MCF 10A (cell line): ENCODE measurements at regions not wholly inside any gene's neighbourhood (a gene's known extent, or its start where the extent isn't known, plus 50 kb on each side); places are given as distances from the start of the nearest gene placed in this dataset.

ENCODE experiments used
- BruUV-seq: library from RNA; stranded (reverse); fragments of 400-500 nt; replicated peaks from 2 replicates; lab custom pipeline; 2021; lab: Mats Ljungman, UMichigan
- CTCF ChIA-PET: fragments of 300-600 bp; sonication (Branson Sonifier 250); formaldehyde crosslinking; extraction: SDS; loops from one replicate; lab custom pipeline; 2021; ENCODE audit warnings: antibody characterized with exemption, inconsistent platforms; lab: Yijun Ruan, JAX
- POLR2A ChIA-PET: fragments of 300-600, 350-650 bp; sonication (Branson Sonifier 250); formaldehyde crosslinking; extraction: SDS; loops from one replicate; lab custom pipeline; 2020; ENCODE audit warnings: antibody characterized with exemption, inconsistent platforms; lab: Yijun Ruan, JAX
- DNase-seq: peaks from one replicate; pipeline ENCODE4 v3.0.0-alpha.2; 2018; ENCODE audit not compliant: unreplicated experiment
- H3K27ac Mint-ChIP-seq: one replicate; pipeline ENCODE4 v1.8.0; 2022; ENCODE audit warnings: mild to moderate bottlenecking, low read depth, mixed read lengths; ENCODE audit not compliant: unreplicated experiment
- H3K27me3 Mint-ChIP-seq: one replicate; pipeline ENCODE4 v1.8.0; 2022; ENCODE audit warnings: mixed read lengths; ENCODE audit not compliant: insufficient read depth, unreplicated experiment
- H3K36me3 Mint-ChIP-seq: one replicate; pipeline ENCODE4 v1.8.0; 2022; ENCODE audit warnings: mild to moderate bottlenecking, moderate library complexity, mixed read lengths; ENCODE audit not compliant: insufficient read depth, unreplicated experiment
- H3K4me1 Mint-ChIP-seq: one replicate; pipeline ENCODE4 v1.8.0; 2022; ENCODE audit warnings: mixed read lengths; ENCODE audit not compliant: insufficient read depth, unreplicated experiment
- H3K4me3 Mint-ChIP-seq: one replicate; pipeline ENCODE4 v1.8.0; 2022; ENCODE audit warnings: mild to moderate bottlenecking, moderate library complexity, mixed read lengths; ENCODE audit not compliant: unreplicated experiment
- H3K9me3 Mint-ChIP-seq: one replicate; pipeline ENCODE4 v1.8.0; 2022; ENCODE audit warnings: mixed read lengths; ENCODE audit not compliant: unreplicated experiment
- intact Hi-C: fragments of 100-400 bp; cut with micrococcal nuclease; formaldehyde crosslinking; loops from 2 replicates; pipeline ENCODE4 v1.14.1; 2022
- TF ChIP-seq, protein P1 (sequence below): fragments of 200-600 bp; IDR thresholded peaks from one replicate; pipeline ENCODE4 v1.8.0; 2022; ENCODE audit warnings: antibody characterized with exemption, mild to moderate bottlenecking; ENCODE audit not compliant: unreplicated experiment

GRCh38 chr10:7486528-7486927, 75.7 kb upstream of the SFMBT2 start:
- Mint-ChIP-seq H3K27ac (no peak overlapping the region), H3K27me3 (no peaks in the 10 kb centered on the region), H3K4me1 (peaks cover 15% of the 10 kb centered on the region), H3K9me3 (peaks cover 5% of the 10 kb centered on the region), H3K36me3 (no peaks in the 10 kb centered on the region), H3K4me3 (no peak overlapping the region)
- ChIA-PET POLR2A (interaction anchor here (0.7 kb wide), 1 partner anchor 409 kb away, joined by 3 read pairs; no protein-coding TSS in a partner anchor), CTCF (no interaction called here)
- TF ChIP-seq, protein P1, sequence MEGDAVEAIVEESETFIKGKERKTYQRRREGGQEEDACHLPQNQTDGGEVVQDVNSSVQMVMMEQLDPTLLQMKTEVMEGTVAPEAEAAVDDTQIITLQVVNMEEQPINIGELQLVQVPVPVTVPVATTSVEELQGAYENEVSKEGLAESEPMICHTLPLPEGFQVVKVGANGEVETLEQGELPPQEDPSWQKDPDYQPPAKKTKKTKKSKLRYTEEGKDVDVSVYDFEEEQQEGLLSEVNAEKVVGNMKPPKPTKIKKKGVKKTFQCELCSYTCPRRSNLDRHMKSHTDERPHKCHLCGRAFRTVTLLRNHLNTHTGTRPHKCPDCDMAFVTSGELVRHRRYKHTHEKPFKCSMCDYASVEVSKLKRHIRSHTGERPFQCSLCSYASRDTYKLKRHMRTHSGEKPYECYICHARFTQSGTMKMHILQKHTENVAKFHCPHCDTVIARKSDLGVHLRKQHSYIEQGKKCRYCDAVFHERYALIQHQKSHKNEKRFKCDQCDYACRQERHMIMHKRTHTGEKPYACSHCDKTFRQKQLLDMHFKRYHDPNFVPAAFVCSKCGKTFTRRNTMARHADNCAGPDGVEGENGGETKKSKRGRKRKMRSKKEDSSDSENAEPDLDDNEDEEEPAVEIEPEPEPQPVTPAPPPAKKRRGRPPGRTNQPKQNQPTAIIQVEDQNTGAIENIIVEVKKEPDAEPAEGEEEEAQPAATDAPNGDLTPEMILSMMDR = no peak
- no TSS peak for BruUV-seq
- intact Hi-C loops = no loop called here
- DNase-seq = no peak

DNA sequence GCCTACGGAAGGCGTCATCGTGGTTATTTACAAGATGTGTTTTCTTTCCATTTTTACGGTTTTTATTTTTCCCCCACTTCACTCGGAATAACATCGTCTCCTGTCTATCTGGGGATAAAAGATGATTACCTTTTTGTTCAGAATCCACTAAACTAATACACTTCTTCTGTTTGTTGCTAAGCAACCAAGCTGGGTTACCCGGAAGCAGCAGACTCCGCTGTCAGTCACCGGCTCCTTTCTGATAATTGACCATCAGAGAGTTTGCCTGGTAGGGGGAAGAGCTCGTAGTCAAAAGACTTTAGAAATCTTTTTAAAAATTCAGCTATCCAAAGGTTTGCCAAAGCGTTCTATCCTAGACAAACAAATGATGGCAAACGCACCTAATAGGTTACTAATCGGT, 75.0 kb upstream of the SFMBT2 start:
- intact Hi-C loops = no loop called here
- DNase-seq = no peak
- no TSS peak for BruUV-seq
- Mint-ChIP-seq H3K36me3 (no peaks in the 10 kb centered on the region), H3K4me3 (no peak overlapping the region), H3K27ac (no peak overlapping the region), H3K4me1 (peaks cover 15% of the 10 kb centered on the region), H3K27me3 (no peaks in the 10 kb centered on the region), H3K9me3 (peaks cover 5% of the 10 kb centered on the region)
- ChIA-PET CTCF (interaction anchor here (0.6 kb wide), 1 partner anchor 15 kb away, joined by 3 read pairs; no protein-coding TSS in a partner anchor), POLR2A (no interaction called here)
- TF ChIP-seq, protein P1 = no peak

DNA sequence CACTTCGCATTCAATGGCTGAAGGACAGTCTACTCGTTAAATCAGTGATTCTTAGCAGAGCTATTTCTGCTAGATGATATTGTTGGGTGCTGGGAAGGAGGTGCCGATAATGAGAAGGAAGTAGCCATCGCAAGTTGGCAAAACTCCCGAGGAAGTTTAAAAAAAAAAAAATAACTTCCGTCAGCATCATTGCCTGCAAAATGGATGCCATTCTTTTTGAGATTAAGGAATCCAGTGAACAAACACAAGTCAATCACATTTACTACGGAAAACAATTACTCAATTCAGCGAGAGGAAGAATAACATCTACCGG, 74.4 kb upstream of the SFMBT2 start:
- Mint-ChIP-seq H3K4me3 (no peak overlapping the region), H3K27me3 (no peaks in the 10 kb centered on the region), H3K36me3 (no peaks in the 10 kb centered on the region), H3K9me3 (peaks cover 5% of the 10 kb centered on the region), H3K27ac (no peak overlapping the region), H3K4me1 (peaks cover 15% of the 10 kb centered on the region)
- BruUV-seq = no TSS peak
- intact Hi-C loops = no loop called here
- POLR2A ChIA-PET = no interaction called here
- CTCF ChIA-PET = interaction anchor here (0.7 to 1.3 kb wide), 2 partner anchors 12 to 40 kb away, joined by 3 to 4 read pairs; no protein-coding TSS in a partner anchor
- no peak for DNase-seq
- TF ChIP-seq, protein P1 = no peak

DNA sequence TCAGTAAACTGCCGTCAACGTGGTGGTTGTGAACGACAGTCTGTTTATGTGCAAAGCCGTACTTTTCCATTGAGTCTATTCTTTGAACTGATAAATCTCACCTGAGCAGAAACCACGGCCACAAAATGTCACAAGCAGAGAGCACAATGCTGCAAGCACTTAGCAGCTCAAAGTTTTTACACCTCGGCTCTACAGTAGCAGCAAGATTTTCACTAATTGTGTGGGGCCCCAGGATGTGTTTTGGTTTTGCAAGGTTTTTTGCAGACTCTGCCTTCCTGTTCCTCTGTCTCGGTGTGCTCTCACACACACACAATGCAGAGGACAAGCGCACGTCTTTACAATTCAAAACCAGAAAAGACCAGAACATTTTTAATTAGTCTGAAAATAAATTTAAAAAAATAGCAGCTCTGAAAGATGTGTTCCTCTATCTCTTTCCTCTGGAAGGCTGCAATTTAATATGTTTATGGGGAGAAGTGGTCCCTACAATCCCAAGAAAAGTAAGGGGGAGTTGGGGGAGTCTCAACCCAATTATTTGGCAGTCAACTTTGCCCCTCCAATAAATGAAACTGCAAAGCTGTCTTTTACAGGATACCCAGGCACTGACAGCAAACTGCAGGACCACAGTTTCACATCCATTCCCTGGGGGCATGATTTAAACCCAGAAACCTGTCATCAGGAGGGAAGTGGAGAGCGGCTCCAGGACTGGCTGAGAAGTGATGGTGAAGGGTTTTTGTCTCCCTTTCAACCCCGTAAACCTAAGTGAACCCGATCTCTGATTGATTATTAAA, 73.8 kb upstream of the SFMBT2 start:
- CTCF ChIA-PET = interaction anchor here (0.7 to 1.3 kb wide), 2 partner anchors 12 to 41 kb away, joined by 3 to 4 read pairs; no protein-coding TSS in a partner anchor

More for the DNA sequence above, 73.8 kb upstream of the SFMBT2 start:
- TF ChIP-seq, protein P1 = no peak
- H3K4me1 Mint-ChIP-seq = peaks cover 15% of the 10 kb centered on the region
- no peaks in the 10 kb centered on the region for H3K36me3 Mint-ChIP-seq
- POLR2A ChIA-PET = no interaction called here
- H3K9me3 Mint-ChIP-seq = peaks cover 5% of the 10 kb centered on the region
- H3K27ac Mint-ChIP-seq = no peak overlapping the region
- BruUV-seq = no TSS peak
- H3K27me3 Mint-ChIP-seq = no peaks in the 10 kb centered on the region
- intact Hi-C loops = no loop called here
- H3K4me3 Mint-ChIP-seq = no peak overlapping the region
- DNase-seq = no peak
